ENCODE measurements at regions not wholly inside any gene's neighbourhood (a gene's known extent, or its start where the extent isn't known, plus 50 kb on each side); places are given as distances from the start of the nearest gene placed in this dataset.

GRCh38 chr6:137740967-137741761 lies 125.9 kb upstream of the TNFAIP3 start:
- no peak for TF ChIP-seq REST (IDR thresholded peaks at IDR 0.05; ENCODE audit: insufficient replicate concordance, low read depth)
- TF ChIP-seq CTCF (IDR thresholded peaks at IDR 0.05; ENCODE audit: insufficient read depth, low read length): no peak
- TF ChIP-seq POLR2AphosphoS5 (IDR thresholded peaks at IDR 0.05; ENCODE audit: low read depth): no peak
- no peak for TF ChIP-seq SPI1 (IDR thresholded peaks at IDR 0.05; ENCODE audit: borderline replicate concordance, low read depth)

Data from HL-60 (cell line).